ENCODE measurements at regions not wholly inside any gene's neighbourhood (a gene's known extent, or its start where the extent isn't known, plus 50 kb on each side); places are given as distances from the start of the nearest gene placed in this dataset.

- no peak for DNase-seq
These were observed 110.6 kb downstream of the SIK1 start for GRCh38 chr21:43316156-43316845.

GRCh38 chr21:43315244-43316137, 111.4 kb downstream of the SIK1 start:
- no peak for DNase-seq

- DNase-seq: no peak
These were observed 113.0 kb downstream of the SIK1 start for GRCh38 chr21:43313939-43314405.

- no peak for DNase-seq
These were observed 113.6 kb downstream of the SIK1 start for GRCh38 chr21:43313221-43313938.

- DNase-seq: peak; percentile 32
These were observed 114.2 kb downstream of the SIK1 start for GRCh38 chr21:43312751-43313169.

GRCh38 chr21:43312011-43312410, 114.9 kb downstream of the SIK1 start:
- DNase-seq: no peak

- DNase-seq: peak; percentile 87
These were observed 115.6 kb downstream of the SIK1 start for GRCh38 chr21:43311301-43311817.

- no peak for DNase-seq
These were observed 118.1 kb downstream of the SIK1 start for GRCh38 chr21:43308815-43309283.

- no peak for DNase-seq
These were observed 118.7 kb downstream of the SIK1 start for GRCh38 chr21:43308101-43308814.

- DNase-seq: no peak
These were observed 119.3 kb downstream of the SIK1 start for GRCh38 chr21:43307677-43308070.

- DNase-seq: no peak
These were observed 119.8 kb downstream of the SIK1 start for GRCh38 chr21:43306911-43307676.

GRCh38 chr21:43306391-43306790, 120.5 kb downstream of the SIK1 start:
- no peak for DNase-seq

- DNase-seq: no peak
These were observed 121.1 kb downstream of the SIK1 start for GRCh38 chr21:43305811-43306311.

- DNase-seq: no peak
These were observed 121.6 kb downstream of the SIK1 start for GRCh38 chr21:43305336-43305665.

GRCh38 chr21:43304621-43305335, 122.2 kb downstream of the SIK1 start:
- DNase-seq: no peak

GRCh38 chr21:43304206-43304605, 122.7 kb downstream of the SIK1 start:
- DNase-seq: no peak

- no peak for DNase-seq
These were observed 123.4 kb downstream of the SIK1 start for GRCh38 chr21:43303275-43304178.

GRCh38 chr21:43302769-43303168, 124.2 kb downstream of the SIK1 start:
- no peak for DNase-seq

GRCh38 chr21:43302062-43302700, 124.8 kb downstream of the SIK1 start:
- DNase-seq: no peak

All from NCI-H774 (cell line).